RWPE2 (cell line): ENCODE measurements at regions not wholly inside any gene's neighbourhood (a gene's known extent, or its start where the extent isn't known, plus 50 kb on each side); places are given as distances from the start of the nearest gene placed in this dataset.
A peak's percentile ranks its signal among the peaks of the same experiment; 100 is the strongest.

Source experiments
- ATAC-seq: fragments of 200-7000 bp; cut with Tn5 transposase; 3 replicates; pipeline ENCODE4 v1.9.1; 2021; ENCODE audit warnings: low read depth
- DNase-seq: peaks from one replicate; pipeline ENCODE4 v3.0.0-alpha.2; 2020; ENCODE audit warnings: low spot score
- H3K27ac ChIP-seq: fragments of 450-650 bp; 2 replicates; pipeline ENCODE4 v1.5.1; 2017; ENCODE audit warnings: mild to moderate bottlenecking; ENCODE audit not compliant: poor library complexity, severe bottlenecking
- H3K27me3 ChIP-seq: fragments of 250-450 bp; sonication (Bioruptor Pico); 2 replicates; pipeline ENCODE4 v1.5.1; 2021; ENCODE audit warnings: mild to moderate bottlenecking, moderate library complexity; ENCODE audit not compliant: insufficient read depth, poor library complexity, severe bottlenecking
- H3K36me3 ChIP-seq: fragments of 250-450 bp; sonication (Bioruptor Pico); 2 replicates; pipeline ENCODE4 v1.5.1; 2020; ENCODE audit warnings: low read depth, mild to moderate bottlenecking, moderate library complexity
- H3K4me1 ChIP-seq: fragments of 250-450 bp; sonication (Bioruptor Pico); 2 replicates; pipeline ENCODE4 v1.5.1; 2021; ENCODE audit warnings: mild to moderate bottlenecking, moderate library complexity; ENCODE audit not compliant: insufficient read depth, poor library complexity, severe bottlenecking
- H3K4me3 ChIP-seq: fragments of 250-450 bp; sonication (Bioruptor Pico); 2 replicates; pipeline ENCODE4 v1.5.1; 2021; ENCODE audit warnings: mild to moderate bottlenecking, moderate library complexity; ENCODE audit not compliant: severe bottlenecking
- H3K9me3 ChIP-seq: fragments of 250-450 bp; sonication (Bioruptor Pico); 2 replicates; pipeline ENCODE4 v1.5.1; 2021; ENCODE audit warnings: mild to moderate bottlenecking, moderate library complexity; ENCODE audit not compliant: severe bottlenecking
- TF ChIP-seq, protein P1 (sequence below): fragments of 450-650 bp; IDR thresholded peaks from one replicate; pipeline ENCODE4 v1.5.1; 2017; ENCODE audit warnings: mild to moderate bottlenecking, moderate library complexity; ENCODE audit not compliant: poor library complexity, severe bottlenecking

DNA sequence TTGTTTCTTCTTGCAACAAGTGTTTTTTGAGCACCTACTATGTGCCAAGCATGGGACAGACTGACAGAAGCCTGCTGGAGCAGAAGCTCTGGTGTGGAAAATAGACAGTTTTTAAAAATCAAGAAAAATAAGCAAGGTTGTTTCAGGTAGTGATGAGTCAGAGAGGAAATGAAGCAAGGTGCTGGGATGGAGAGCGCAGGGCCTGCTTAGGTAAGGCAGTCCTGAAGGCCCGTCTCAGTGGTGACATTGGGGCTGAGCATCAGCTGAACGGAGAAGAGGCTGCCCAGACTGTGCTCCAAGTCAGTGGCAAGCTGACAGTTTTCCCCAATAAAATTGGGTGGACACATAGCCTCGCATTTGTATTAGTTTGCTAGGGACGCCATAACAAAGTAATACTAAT, 263.6 kb downstream of the SS18 start:
- Histone ChIP-seq H3K9me3 (no peaks in the 10 kb centered on the region), H3K36me3 (no peaks in the 10 kb centered on the region), H3K4me1 (no peaks in the 10 kb centered on the region), H3K27ac (no peak overlapping the region), H3K27me3 (peaks cover 2% of the 10 kb centered on the region), H3K4me3 (no peak overlapping the region)
- TF ChIP-seq, protein P1, sequence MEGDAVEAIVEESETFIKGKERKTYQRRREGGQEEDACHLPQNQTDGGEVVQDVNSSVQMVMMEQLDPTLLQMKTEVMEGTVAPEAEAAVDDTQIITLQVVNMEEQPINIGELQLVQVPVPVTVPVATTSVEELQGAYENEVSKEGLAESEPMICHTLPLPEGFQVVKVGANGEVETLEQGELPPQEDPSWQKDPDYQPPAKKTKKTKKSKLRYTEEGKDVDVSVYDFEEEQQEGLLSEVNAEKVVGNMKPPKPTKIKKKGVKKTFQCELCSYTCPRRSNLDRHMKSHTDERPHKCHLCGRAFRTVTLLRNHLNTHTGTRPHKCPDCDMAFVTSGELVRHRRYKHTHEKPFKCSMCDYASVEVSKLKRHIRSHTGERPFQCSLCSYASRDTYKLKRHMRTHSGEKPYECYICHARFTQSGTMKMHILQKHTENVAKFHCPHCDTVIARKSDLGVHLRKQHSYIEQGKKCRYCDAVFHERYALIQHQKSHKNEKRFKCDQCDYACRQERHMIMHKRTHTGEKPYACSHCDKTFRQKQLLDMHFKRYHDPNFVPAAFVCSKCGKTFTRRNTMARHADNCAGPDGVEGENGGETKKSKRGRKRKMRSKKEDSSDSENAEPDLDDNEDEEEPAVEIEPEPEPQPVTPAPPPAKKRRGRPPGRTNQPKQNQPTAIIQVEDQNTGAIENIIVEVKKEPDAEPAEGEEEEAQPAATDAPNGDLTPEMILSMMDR = no peak
- ATAC-seq (peak; percentile 27; the same call in 1 of the 3 replicates), DNase-seq (no peak)

DNA sequence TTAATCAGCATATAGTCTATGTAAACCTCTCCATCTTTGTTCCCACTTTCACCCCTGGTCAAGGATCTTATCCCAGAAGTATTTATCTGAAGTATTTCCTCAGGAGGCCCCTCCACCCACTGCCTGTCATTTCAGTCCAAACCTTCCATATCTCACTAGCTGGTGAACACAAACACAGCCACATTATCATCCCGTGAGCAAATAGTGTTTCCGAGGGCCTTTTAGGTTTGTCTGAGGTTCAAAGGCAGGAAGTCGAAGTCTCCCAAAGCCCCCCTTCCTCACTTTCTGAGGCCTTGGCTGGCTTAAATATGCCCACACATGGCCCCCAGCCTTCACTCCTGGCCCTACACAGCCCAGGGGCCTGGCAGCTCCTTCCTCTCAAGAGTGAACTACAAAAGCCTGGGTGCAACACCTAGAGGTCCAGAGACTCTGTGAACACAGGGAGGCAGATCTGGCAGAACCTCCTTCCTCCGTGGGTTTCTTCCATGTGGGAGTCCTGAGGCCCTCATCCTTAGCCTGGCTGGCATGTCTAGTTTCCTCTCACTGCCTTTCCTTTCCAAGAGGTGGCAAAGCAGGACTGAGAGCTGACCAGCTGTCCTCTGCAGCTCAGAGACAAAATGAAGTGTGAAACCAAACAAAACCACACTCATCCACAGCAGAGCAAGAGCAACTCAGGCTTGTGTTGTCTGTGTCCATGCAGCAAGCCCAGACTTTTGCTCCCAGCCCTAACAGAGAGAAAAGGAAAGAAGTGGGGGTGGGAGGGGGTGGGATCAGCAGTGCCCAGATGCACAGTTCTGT, 264.2 kb downstream of the SS18 start:
- ATAC-seq = no peak

DNA sequence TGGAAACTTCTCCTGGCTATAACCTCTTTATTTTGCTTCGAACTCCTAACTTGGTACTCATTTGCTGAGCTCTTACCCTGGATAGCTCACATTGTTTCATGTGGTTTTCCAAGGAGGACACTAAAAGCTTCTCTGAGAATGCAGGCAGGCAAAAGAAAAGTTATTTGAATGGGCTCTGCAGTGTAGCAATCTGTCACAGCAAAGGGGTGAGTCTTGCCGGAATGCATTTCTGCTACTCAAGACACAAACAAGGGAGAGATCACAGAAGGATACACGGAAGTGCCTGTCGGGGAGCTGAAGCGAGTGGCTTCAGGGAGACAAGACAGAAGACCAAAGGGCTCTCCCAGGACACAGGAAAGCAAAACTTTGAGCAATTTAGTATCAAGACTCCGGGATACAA, 265.4 kb downstream of the SS18 start:
- no peak overlapping the region for H3K4me3 ChIP-seq
- H3K27me3 ChIP-seq = peaks cover 3% of the 10 kb centered on the region
- ATAC-seq (no peak), DNase-seq (no peak)
- TF ChIP-seq, protein P1 = no peak
- H3K27ac ChIP-seq = no peak overlapping the region
- H3K9me3 ChIP-seq = no peaks in the 10 kb centered on the region
- H3K36me3 ChIP-seq = no peaks in the 10 kb centered on the region
- no peaks in the 10 kb centered on the region for H3K4me1 ChIP-seq

More for the DNA sequence above, 264.2 kb downstream of the SS18 start:
- Histone ChIP-seq H3K27ac (no peak overlapping the region), H3K4me3 (no peak overlapping the region), H3K27me3 (peaks cover 2% of the 10 kb centered on the region), H3K4me1 (no peaks in the 10 kb centered on the region), H3K36me3 (no peaks in the 10 kb centered on the region), H3K9me3 (no peaks in the 10 kb centered on the region)
- DNase-seq = no peak
- TF ChIP-seq, protein P1 = no peak

DNA sequence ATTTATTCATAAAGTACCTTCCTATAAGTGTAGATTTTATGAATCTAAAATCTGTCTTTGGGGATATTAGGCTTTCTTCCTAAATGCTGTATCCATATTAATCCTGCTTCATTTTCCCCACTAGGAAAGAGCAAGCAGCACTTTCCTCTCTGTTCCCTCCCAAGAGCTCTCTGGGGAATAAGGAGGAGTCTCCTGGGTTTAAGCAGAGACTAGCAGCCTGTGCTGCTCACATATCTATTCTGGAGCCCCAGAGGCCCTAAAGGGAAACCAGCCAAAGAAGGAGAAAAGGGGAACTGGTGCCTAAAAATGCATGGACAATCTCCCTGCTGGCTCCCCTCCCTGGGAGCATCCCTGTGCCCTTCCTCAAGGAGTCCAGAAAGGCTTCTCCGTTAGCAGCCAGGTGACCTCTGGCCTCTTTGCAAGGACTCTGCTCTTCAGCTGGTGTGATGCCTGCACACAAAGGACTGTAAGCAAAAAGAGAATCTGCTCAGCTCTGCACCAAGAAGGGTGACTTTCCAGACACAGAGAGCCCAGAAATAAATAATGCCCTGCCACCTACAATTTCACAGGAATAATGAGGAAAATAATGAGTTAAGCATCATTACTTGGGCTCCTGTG, 270.6 kb downstream of the SS18 start:
- ATAC-seq (no peak), DNase-seq (no peak)
- H3K36me3 ChIP-seq = no peaks in the 10 kb centered on the region
- H3K27me3 ChIP-seq = peaks cover 24% of the 10 kb centered on the region
- no peaks in the 10 kb centered on the region for H3K4me1 ChIP-seq
- H3K9me3 ChIP-seq = no peaks in the 10 kb centered on the region
- TF ChIP-seq, protein P1 = no peak
- H3K4me3 ChIP-seq = no peak overlapping the region
- no peak overlapping the region for H3K27ac ChIP-seq

DNA sequence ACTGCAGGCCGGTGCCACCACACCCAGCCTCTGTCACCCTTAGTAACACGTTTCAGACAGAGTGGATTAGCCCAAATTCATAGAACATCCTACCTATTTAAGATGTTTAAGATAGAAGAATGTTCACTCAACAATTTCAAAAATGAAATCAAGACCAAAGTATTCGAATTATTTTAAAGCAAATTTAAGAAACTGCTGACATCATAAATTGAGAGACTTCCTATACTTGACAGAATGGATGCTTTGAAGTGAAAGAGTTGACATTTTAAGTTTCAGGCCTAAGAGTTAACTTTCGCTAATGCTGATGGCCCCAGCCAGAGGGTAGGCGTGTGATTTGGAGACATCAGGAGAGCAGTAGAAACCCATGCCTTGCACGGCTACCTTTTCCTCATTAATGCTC, 271.9 kb downstream of the SS18 start:
- Histone ChIP-seq H3K9me3 (no peaks in the 10 kb centered on the region), H3K4me1 (no peaks in the 10 kb centered on the region), H3K27me3 (peaks cover 24% of the 10 kb centered on the region), H3K36me3 (no peaks in the 10 kb centered on the region), H3K4me3 (no peak overlapping the region), H3K27ac (no peak overlapping the region)
- ATAC-seq = no peak
- DNase-seq = no peak
- TF ChIP-seq, protein P1 = no peak
